ENCODE measurements at regions not wholly inside any gene's neighbourhood (a gene's known extent, or its start where the extent isn't known, plus 50 kb on each side); places are given as distances from the start of the nearest gene placed in this dataset.

- Mint-ChIP-seq H3K4me3 (no peak overlapping the region), H3K9me3 (no peaks in the 10 kb centered on the region), H3K36me3 (no peaks in the 10 kb centered on the region), H3K27ac (no peak overlapping the region), H3K4me1 (no peaks in the 10 kb centered on the region)
- ATAC-seq (no peak), DNase-seq (ENCODE audit: low spot score in 2 of 2) (no peak)
These were observed 215.3 kb upstream of the FOXD3 start for GRCh38 chr1:63107066-63107465.

GRCh38 chr1:63108206-63108605, 214.2 kb upstream of the FOXD3 start:
- Mint-ChIP-seq H3K36me3 (no peaks in the 10 kb centered on the region), H3K27ac (no peak overlapping the region), H3K4me3 (no peak overlapping the region), H3K4me1 (no peaks in the 10 kb centered on the region), H3K9me3 (no peaks in the 10 kb centered on the region)
- ATAC-seq (no peak), DNase-seq (ENCODE audit: low spot score in 2 of 2) (no peak)

- Mint-ChIP-seq H3K4me3 (no peak overlapping the region), H3K36me3 (no peaks in the 10 kb centered on the region), H3K27ac (no peak overlapping the region), H3K9me3 (no peaks in the 10 kb centered on the region), H3K4me1 (no peaks in the 10 kb centered on the region)
- ATAC-seq (peak; percentile 50), DNase-seq (ENCODE audit: low spot score in 2 of 2) (no peak)
These were observed 210.0 kb upstream of the FOXD3 start for GRCh38 chr1:63112155-63112900.

- ATAC-seq (no peak), DNase-seq (ENCODE audit: low spot score in 2 of 2) (no peak)
- Mint-ChIP-seq H3K4me1 (no peaks in the 10 kb centered on the region), H3K27ac (no peak overlapping the region), H3K9me3 (no peaks in the 10 kb centered on the region), H3K4me3 (no peak overlapping the region), H3K36me3 (no peaks in the 10 kb centered on the region)
These were observed 206.8 kb upstream of the FOXD3 start for GRCh38 chr1:63115527-63115926.

- ATAC-seq = no peak
These were observed 206.4 kb upstream of the FOXD3 start for GRCh38 chr1:63116016-63116415.

GRCh38 chr1:63119575-63120155, 202.7 kb upstream of the FOXD3 start:
- Mint-ChIP-seq H3K36me3 (no peaks in the 10 kb centered on the region), H3K4me3 (no peak overlapping the region), H3K27ac (no peak overlapping the region), H3K9me3 (no peaks in the 10 kb centered on the region), H3K4me1 (no peaks in the 10 kb centered on the region)
- ATAC-seq = no peak
- no peak for DNase-seq (ENCODE audit: low spot score in 2 of 2)

More at GRCh38 chr1:63116016-63116415, 206.4 kb upstream of the FOXD3 start:
- Mint-ChIP-seq H3K36me3 (no peaks in the 10 kb centered on the region), H3K9me3 (no peaks in the 10 kb centered on the region), H3K4me3 (no peak overlapping the region), H3K4me1 (no peaks in the 10 kb centered on the region), H3K27ac (no peak overlapping the region)
- no peak for DNase-seq (ENCODE audit: low spot score in 2 of 2)

- DNase-seq (ENCODE audit: low spot score in 2 of 2) (no peak), ATAC-seq (no peak)
- Mint-ChIP-seq H3K36me3 (no peaks in the 10 kb centered on the region), H3K27ac (no peak overlapping the region), H3K9me3 (no peaks in the 10 kb centered on the region), H3K4me1 (no peaks in the 10 kb centered on the region), H3K4me3 (no peak overlapping the region)
These were observed 200.3 kb upstream of the FOXD3 start for GRCh38 chr1:63122079-63122478.

GRCh38 chr1:63124666-63125191, 197.6 kb upstream of the FOXD3 start:
- Mint-ChIP-seq H3K36me3 (no peaks in the 10 kb centered on the region), H3K9me3 (no peaks in the 10 kb centered on the region), H3K4me1 (no peaks in the 10 kb centered on the region), H3K27ac (no peak overlapping the region), H3K4me3 (no peak overlapping the region)
- no peak for DNase-seq (ENCODE audit: low spot score in 2 of 2)
- no peak for ATAC-seq

- H3K36me3 Mint-ChIP-seq = no peaks in the 10 kb centered on the region
- H3K9me3 Mint-ChIP-seq = no peaks in the 10 kb centered on the region
- no peaks in the 10 kb centered on the region for H3K4me1 Mint-ChIP-seq
- no peak overlapping the region for H3K4me3 Mint-ChIP-seq
- ATAC-seq = no peak
- H3K27ac Mint-ChIP-seq = no peak overlapping the region
- DNase-seq (ENCODE audit: low spot score in 2 of 2) = no peak
These were observed 196.3 kb upstream of the FOXD3 start for GRCh38 chr1:63126104-63126503.

- Mint-ChIP-seq H3K4me3 (no peak overlapping the region), H3K27ac (no peak overlapping the region), H3K36me3 (no peaks in the 10 kb centered on the region), H3K4me1 (no peaks in the 10 kb centered on the region), H3K9me3 (no peaks in the 10 kb centered on the region)
- ATAC-seq = no peak
- no peak for DNase-seq (ENCODE audit: low spot score in 2 of 2)
These were observed 195.0 kb upstream of the FOXD3 start for GRCh38 chr1:63127376-63127775.

- Mint-ChIP-seq H3K27ac (no peak overlapping the region), H3K36me3 (no peaks in the 10 kb centered on the region), H3K4me1 (no peaks in the 10 kb centered on the region), H3K4me3 (no peak overlapping the region), H3K9me3 (no peaks in the 10 kb centered on the region)
- DNase-seq (ENCODE audit: low spot score in 2 of 2) = no peak
- no peak for ATAC-seq
These were observed 193.8 kb upstream of the FOXD3 start for GRCh38 chr1:63128556-63128955.

- Mint-ChIP-seq H3K4me3 (no peak overlapping the region), H3K36me3 (no peaks in the 10 kb centered on the region), H3K9me3 (no peaks in the 10 kb centered on the region), H3K4me1 (no peaks in the 10 kb centered on the region), H3K27ac (no peak overlapping the region)
- no peak for ATAC-seq
- no peak for DNase-seq (ENCODE audit: low spot score in 2 of 2)
These were observed 193.2 kb upstream of the FOXD3 start for GRCh38 chr1:63129184-63129583.

- Mint-ChIP-seq H3K27ac (no peak overlapping the region), H3K4me3 (no peak overlapping the region), H3K36me3 (no peaks in the 10 kb centered on the region), H3K4me1 (no peaks in the 10 kb centered on the region), H3K9me3 (no peaks in the 10 kb centered on the region)
- ATAC-seq (no peak), DNase-seq (ENCODE audit: low spot score in 2 of 2) (no peak)
These were observed 192.5 kb upstream of the FOXD3 start for GRCh38 chr1:63129855-63130254.

- Mint-ChIP-seq H3K27ac (no peak overlapping the region), H3K4me3 (no peak overlapping the region), H3K9me3 (no peaks in the 10 kb centered on the region), H3K36me3 (no peaks in the 10 kb centered on the region), H3K4me1 (no peaks in the 10 kb centered on the region)
- DNase-seq (ENCODE audit: low spot score in 2 of 2) (no peak), ATAC-seq (no peak)
These were observed 187.7 kb upstream of the FOXD3 start for GRCh38 chr1:63134501-63135173.

- H3K4me1 Mint-ChIP-seq = no peaks in the 10 kb centered on the region
- no peak overlapping the region for H3K4me3 Mint-ChIP-seq
- H3K9me3 Mint-ChIP-seq = no peaks in the 10 kb centered on the region
- DNase-seq (ENCODE audit: low spot score in 2 of 2) = no peak
- H3K36me3 Mint-ChIP-seq = no peaks in the 10 kb centered on the region
- no peak for ATAC-seq
- no peak overlapping the region for H3K27ac Mint-ChIP-seq
These were observed 187.2 kb upstream of the FOXD3 start for GRCh38 chr1:63135174-63135512.

- ATAC-seq = no peak
- Mint-ChIP-seq H3K36me3 (no peaks in the 10 kb centered on the region), H3K4me3 (no peak overlapping the region)
These were observed 186.6 kb upstream of the FOXD3 start for GRCh38 chr1:63135801-63136200.

More at GRCh38 chr1:63135801-63136200, 186.6 kb upstream of the FOXD3 start:
- DNase-seq (ENCODE audit: low spot score in 2 of 2) = no peak
- Mint-ChIP-seq H3K9me3 (no peaks in the 10 kb centered on the region), H3K4me1 (no peaks in the 10 kb centered on the region), H3K27ac (no peak overlapping the region)

Data from stimulated activated effector memory CD8-positive, alpha-beta T cell treated with anti-CD3 and anti-CD28 coated beads, Interleukin-12 subunit alpha, Interleukin-12 subunit beta, amount 100 ng/mL, for 72 hours (primary cell).